ENCODE measurements at regions not wholly inside any gene's neighbourhood (a gene's known extent, or its start where the extent isn't known, plus 50 kb on each side); places are given as distances from the start of the nearest gene placed in this dataset.
"Not testable (repeated sequence)": the region's sequence is repeated elsewhere in the genome, so short reads cannot be mapped to it uniquely, and the experiment has no call there.

- H3K36me3 ChIP-seq: no peaks in the 10 kb centered on the region
- H3K4me3 ChIP-seq: no peak overlapping the region
- no peak for DNase-seq (ENCODE audit: low spot score in 2 of 2)
- no peaks in the 10 kb centered on the region for H3K9me3 ChIP-seq
- 91% methylated on average over 5 of the region's 5 CpGs for WGBS
- peaks cover 17% of the 10 kb centered on the region for H3K4me1 ChIP-seq
- TF ChIP-seq POLR2AphosphoS5 (IDR thresholded peaks at IDR 0.05): no peak
- no peak for TF ChIP-seq EP300 (IDR thresholded peaks at IDR 0.05)
- no peak for TF ChIP-seq CTCF (IDR thresholded peaks at IDR 0.05)
- TF ChIP-seq POLR2A (IDR thresholded peaks at IDR 0.05): no peak
- peak overlapping the region; percentile 99 for H3K27ac ChIP-seq
- no peaks in the 10 kb centered on the region for H3K27me3 ChIP-seq
Measured at GRCh38 chr22:41023299-41023623, 69.1 kb upstream of the EP300 start.

GRCh38 chr22:41028841-41029240, 63.6 kb upstream of the EP300 start:
- H3K27me3 ChIP-seq: no peaks in the 10 kb centered on the region
- H3K27ac ChIP-seq: peak overlapping the region; percentile 40
- WGBS: 69% methylated on average over 3 of the region's 3 CpGs
- H3K9me3 ChIP-seq: no peaks in the 10 kb centered on the region
- TF ChIP-seq CTCF (IDR thresholded peaks at IDR 0.05) (no peak), EP300 (IDR thresholded peaks at IDR 0.05) (no peak), POLR2AphosphoS5 (IDR thresholded peaks at IDR 0.05) (no peak)
- DNase-seq (ENCODE audit: low spot score in 2 of 2): no peak
- H3K4me1 ChIP-seq: no peaks in the 10 kb centered on the region
- no peaks in the 10 kb centered on the region for H3K36me3 ChIP-seq
- H3K4me3 ChIP-seq: no peak overlapping the region

- no peaks in the 10 kb centered on the region for H3K9me3 ChIP-seq
Measured at GRCh38 chr22:41030891-41031290, 61.5 kb upstream of the EP300 start.

GRCh38 chr22:41034706-41035105, 57.7 kb upstream of the EP300 start:
- Histone ChIP-seq H3K4me3 (no peak overlapping the region), H3K27ac (no peak overlapping the region), H3K4me1 (no peaks in the 10 kb centered on the region), H3K9me3 (no peaks in the 10 kb centered on the region), H3K36me3 (no peaks in the 10 kb centered on the region), H3K27me3 (no peaks in the 10 kb centered on the region)
- no peak for DNase-seq (ENCODE audit: low spot score in 2 of 2)
- TF ChIP-seq POLR2AphosphoS5 (IDR thresholded peaks at IDR 0.05) (no peak), EP300 (IDR thresholded peaks at IDR 0.05) (no peak), POLR2A (IDR thresholded peaks at IDR 0.05) (no peak), CTCF (IDR thresholded peaks at IDR 0.05) (no peak)
- 84% methylated on average over 4 of the region's 4 CpGs for WGBS

More at GRCh38 chr22:41030891-41031290, 61.5 kb upstream of the EP300 start:
- 87% methylated on average over 4 of the region's 4 CpGs for WGBS
- Histone ChIP-seq H3K27ac (no peak overlapping the region), H3K4me3 (no peak overlapping the region), H3K27me3 (no peaks in the 10 kb centered on the region), H3K36me3 (no peaks in the 10 kb centered on the region), H3K4me1 (no peaks in the 10 kb centered on the region)
- TF ChIP-seq POLR2AphosphoS5 (IDR thresholded peaks at IDR 0.05): no peak
- no peak for DNase-seq (ENCODE audit: low spot score in 2 of 2)

GRCh38 chr22:41036924-41037323, 55.5 kb upstream of the EP300 start:
- Histone ChIP-seq H3K36me3 (no peaks in the 10 kb centered on the region), H3K4me3 (no peak overlapping the region), H3K27ac (no peak overlapping the region), H3K9me3 (no peaks in the 10 kb centered on the region), H3K27me3 (no peaks in the 10 kb centered on the region), H3K4me1 (no peaks in the 10 kb centered on the region)
- 90% methylated on average over 7 of the region's 7 CpGs for WGBS
- DNase-seq (ENCODE audit: low spot score in 2 of 2): no peak
- TF ChIP-seq EP300 (IDR thresholded peaks at IDR 0.05): no peak
- TF ChIP-seq POLR2A (IDR thresholded peaks at IDR 0.05): no peak
- TF ChIP-seq CTCF (IDR thresholded peaks at IDR 0.05): no peak

- Histone ChIP-seq H3K4me3 (no peak overlapping the region), H3K27ac (no peak overlapping the region), H3K9me3 (no peaks in the 10 kb centered on the region), H3K27me3 (no peaks in the 10 kb centered on the region), H3K36me3 (no peaks in the 10 kb centered on the region), H3K4me1 (no peaks in the 10 kb centered on the region)
- WGBS: 49% methylated on average over 4 of the region's 4 CpGs
- no peak for TF ChIP-seq CTCF (IDR thresholded peaks at IDR 0.05)
- no peak for TF ChIP-seq POLR2AphosphoS5 (IDR thresholded peaks at IDR 0.05)
- TF ChIP-seq POLR2A (IDR thresholded peaks at IDR 0.05): no peak
- TF ChIP-seq EP300 (IDR thresholded peaks at IDR 0.05): no peak
- DNase-seq (ENCODE audit: low spot score in 2 of 2): no peak
Measured at GRCh38 chr22:41038732-41039131, 53.7 kb upstream of the EP300 start.

- H3K4me1 ChIP-seq; H3K4me3 ChIP-seq; H3K36me3 ChIP-seq; H3K9me3 ChIP-seq; H3K27me3 ChIP-seq; DNase-seq (ENCODE audit: low spot score in 2 of 2); H3K27ac ChIP-seq: not testable (repeated sequence)
- WGBS: 92% methylated on average over 9 of the region's 9 CpGs
Measured at GRCh38 chr22:41039641-41040040, 52.8 kb upstream of the EP300 start.
